GM21576 (cell line): ENCODE measurements at regions not wholly inside any gene's neighbourhood (a gene's known extent, or its start where the extent isn't known, plus 50 kb on each side); places are given as distances from the start of the nearest gene placed in this dataset.
"Not testable (repeated sequence)": the region's sequence is repeated elsewhere in the genome, so short reads cannot be mapped to it uniquely, and the experiment has no call there.

Source experiments
- ATAC-seq: cut with Tn5 transposase; IDR thresholded peaks from one replicate; pipeline ENCODE4 v1.9.1; 2021; ENCODE audit warnings: mild to moderate bottlenecking, moderate library complexity; ENCODE audit not compliant: unreplicated experiment

DNA sequence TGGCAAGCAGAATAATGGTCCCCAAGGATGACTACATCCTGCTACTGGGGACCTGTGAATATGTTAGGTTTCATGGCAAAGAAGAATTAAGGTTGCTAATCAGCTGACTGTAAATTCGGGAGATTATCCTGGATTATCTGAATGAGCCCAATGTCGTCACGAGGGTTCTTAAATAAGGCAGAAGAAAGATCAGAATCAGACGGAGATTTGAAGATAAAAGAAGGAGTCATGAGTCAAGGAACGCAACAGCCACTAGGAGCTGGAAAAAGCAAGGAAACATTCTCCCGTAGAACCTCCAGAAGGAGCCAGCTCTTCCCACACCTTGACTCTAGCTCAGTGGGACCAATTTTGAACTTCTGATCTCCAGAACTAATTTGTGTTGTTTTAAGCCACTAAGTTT, 82.9 kb upstream of the APBB1IP start:
- no peak for ATAC-seq

- no peak for ATAC-seq
Measured at GRCh38 chr10:26357203-26357602, 80.9 kb upstream of the APBB1IP start.

DNA sequence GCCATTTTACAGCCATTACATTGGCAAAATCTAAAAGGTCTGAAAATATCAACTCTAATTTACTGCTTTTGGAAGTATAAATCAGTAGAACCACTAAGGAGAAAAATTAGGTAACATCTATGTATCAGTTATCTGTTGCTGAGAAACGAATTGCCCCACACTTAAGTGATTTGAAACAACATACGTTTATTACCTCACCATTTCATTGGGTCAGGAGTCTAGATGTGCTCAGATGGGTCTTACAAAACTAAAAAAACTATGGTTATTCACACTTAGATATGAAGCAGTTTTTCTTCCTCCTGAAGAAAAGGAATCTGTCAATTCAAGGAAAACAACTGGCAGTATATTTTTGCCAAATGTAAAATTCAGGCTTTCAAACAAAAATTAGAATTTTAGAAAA, 80.1 kb upstream of the APBB1IP start:
- no peak for ATAC-seq

- ATAC-seq: no peak
Measured at GRCh38 chr10:26359670-26360069, 78.5 kb upstream of the APBB1IP start.

GRCh38 chr10:26361351-26361750, 76.8 kb upstream of the APBB1IP start:
- ATAC-seq: no peak

- no peak for ATAC-seq
Measured at GRCh38 chr10:26361971-26362370, 76.2 kb upstream of the APBB1IP start.

GRCh38 chr10:26365681-26366358, 72.3 kb upstream of the APBB1IP start:
- ATAC-seq: no peak

- ATAC-seq: not testable (repeated sequence)
Measured at GRCh38 chr10:26367035-26367434, 71.1 kb upstream of the APBB1IP start.

GRCh38 chr10:26367771-26368170, 70.4 kb upstream of the APBB1IP start:
- ATAC-seq: no peak

GRCh38 chr10:26368463-26368862, 69.7 kb upstream of the APBB1IP start:
- peak; percentile 48 for ATAC-seq

- peak; percentile 72 for ATAC-seq
Measured at GRCh38 chr10:26372513-26373354, 65.4 kb upstream of the APBB1IP start.

DNA sequence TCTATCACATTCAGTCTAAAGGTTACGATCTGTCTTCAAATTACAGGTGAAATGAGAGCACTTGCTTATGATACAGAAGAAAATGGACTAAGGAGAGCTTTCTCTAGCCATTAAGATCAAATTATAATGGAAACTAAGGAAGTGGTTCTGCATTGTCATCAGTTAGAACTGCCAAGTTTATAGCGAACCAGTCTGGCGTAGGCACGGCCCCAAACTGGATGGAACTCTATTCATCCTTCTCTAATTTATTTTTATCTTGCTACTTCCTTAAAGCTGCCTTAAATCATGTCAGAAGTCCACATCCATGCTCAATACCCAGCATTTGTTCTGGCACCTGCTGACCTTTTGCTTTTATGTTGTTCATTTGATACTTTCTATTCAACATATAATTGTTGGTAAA, 63.7 kb upstream of the APBB1IP start:
- no peak for ATAC-seq

DNA sequence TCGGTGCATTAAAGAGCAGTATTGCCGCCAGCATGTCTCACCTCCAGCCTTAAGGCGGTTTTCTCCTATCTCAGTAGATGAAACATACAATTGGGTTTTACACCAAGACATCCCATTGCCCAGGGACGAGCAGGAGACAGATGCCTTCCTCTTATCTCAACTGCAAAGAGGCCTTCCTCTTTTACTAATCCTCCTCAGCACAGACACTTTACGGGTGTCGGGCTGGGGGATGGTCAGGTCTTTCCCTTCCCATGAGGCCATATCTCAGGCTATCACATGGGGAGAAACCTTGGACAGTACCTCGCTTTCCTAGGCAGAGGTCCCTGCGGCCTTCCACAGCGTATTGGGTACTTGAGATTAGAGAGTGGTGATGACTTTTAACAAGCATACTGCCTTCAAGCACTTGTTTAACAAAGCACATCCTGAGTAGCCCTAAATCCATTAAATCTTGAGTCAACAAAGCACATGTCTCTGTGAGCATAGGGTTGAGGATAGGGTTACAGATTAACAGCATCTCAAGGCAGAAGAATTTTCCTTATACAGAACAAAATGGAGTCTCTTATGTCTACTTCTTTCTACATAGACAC, 60.8 kb upstream of the APBB1IP start:
- ATAC-seq: not testable (repeated sequence)

DNA sequence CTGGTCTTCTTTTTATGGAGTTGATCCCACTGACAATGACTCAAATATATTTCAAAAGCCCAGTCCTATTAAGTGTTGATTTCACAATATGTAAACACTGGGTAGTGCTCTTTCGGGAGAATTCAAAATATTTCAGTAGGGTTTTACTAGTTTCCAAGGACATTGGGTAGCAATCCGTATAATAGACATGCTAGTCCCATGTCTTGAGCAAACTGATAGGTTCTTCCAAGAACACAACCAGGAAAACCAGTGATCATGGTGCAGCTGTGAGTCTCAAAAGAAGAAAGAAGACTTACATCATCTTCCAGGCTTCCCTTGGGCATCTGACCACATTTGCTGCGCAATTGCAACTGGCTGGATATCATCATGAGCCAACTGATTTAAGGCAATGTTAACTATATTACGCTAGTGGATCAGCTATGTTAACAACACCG, 59.3 kb upstream of the APBB1IP start:
- no peak for ATAC-seq

DNA sequence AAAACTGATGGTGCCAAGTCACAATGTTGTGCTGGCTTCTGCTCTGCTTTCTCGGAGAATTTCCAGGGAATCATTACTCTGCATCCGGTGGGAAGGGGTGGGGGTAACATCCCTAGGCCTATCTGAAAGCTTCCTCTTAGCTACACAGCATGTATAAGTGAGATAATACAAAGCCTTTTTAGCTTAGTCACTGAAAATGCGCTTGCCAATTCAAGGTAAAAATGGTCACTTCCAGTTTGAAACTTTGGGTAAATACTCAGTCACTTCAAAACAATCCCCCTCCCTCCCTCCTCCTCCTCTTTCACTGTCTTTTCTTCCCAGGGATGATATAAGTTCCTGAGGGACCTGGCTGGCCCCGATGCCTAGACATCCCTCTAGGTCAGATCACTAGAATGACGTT, 57.3 kb upstream of the APBB1IP start:
- no peak for ATAC-seq

- no peak for ATAC-seq
Measured at GRCh38 chr10:26381986-26382385, 56.2 kb upstream of the APBB1IP start.

GRCh38 chr10:26384600-26384999, 53.5 kb upstream of the APBB1IP start:
- no peak for ATAC-seq

- no peak for ATAC-seq
Measured at GRCh38 chr10:26385443-26385842, 52.7 kb upstream of the APBB1IP start.

GRCh38 chr10:26386781-26387180, 51.4 kb upstream of the APBB1IP start:
- ATAC-seq: no peak
